Endothelial cell of umbilical vein (primary cell): ENCODE measurements at regions not wholly inside any gene's neighbourhood (a gene's known extent, or its start where the extent isn't known, plus 50 kb on each side); places are given as distances from the start of the nearest gene placed in this dataset.

Experiments used
- BruUV-seq: library from RNA; stranded (reverse); fragments of 400-500 nt; replicated peaks from 2 replicates; lab custom pipeline; 2021; lab: Mats Ljungman, UMichigan
- CTCF ChIA-PET: fragments of 300-600, 350-600 bp; sonication (Branson Sonifier 250); formaldehyde crosslinking; loops from one replicate; lab custom pipeline; 2021; ENCODE audit warnings: antibody characterized with exemption, inconsistent platforms; lab: Charles Lee
- POLR2A ChIA-PET: fragments of 300-600, 350-600 bp; sonication (Branson Sonifier 250); formaldehyde crosslinking; loops from one replicate; lab custom pipeline; 2021; ENCODE audit warnings: antibody characterized with exemption, inconsistent platforms; lab: Charles Lee
- DNase-seq: peaks from one replicate; pipeline ENCODE4 v3.0.0-alpha.2; 2011; ENCODE audit warnings: low read depth, low spot score
- FAIRE-seq: peaks from 2 replicates; lab custom pipeline; 2011; peaks lifted over from hg19 to GRCh38; lab: Jason Lieb, UNC
- H2AFZ ChIP-seq: 2 replicates; pipeline ENCODE4 v1.6.0; 2012; ENCODE audit warnings: low read depth, low read length, control low read depth, inconsistent platforms
- H3K27ac ChIP-seq: 2 replicates; pipeline ENCODE4 v1.5.1; 2011; ENCODE audit warnings: low read depth, mild to moderate bottlenecking, control low read depth, low read length, moderate library complexity; ENCODE audit not compliant: insufficient read depth
- H3K27me3 ChIP-seq, 2 experiments: 2 replicates each; pipeline versions ENCODE4 v1.6.0 to v1.6.1; 2011; ENCODE audit warnings: low read length in 2 of 2, mixed read lengths in 1 of 2; ENCODE audit not compliant: control insufficient read depth in 2 of 2, insufficient read depth in 2 of 2
- H3K36me3 ChIP-seq, 2 experiments: 2 replicates in 1 of 2; 3 replicates in 1 of 2; pipeline ENCODE4 v1.5.1; 2011; ENCODE audit warnings: low read length in 2 of 2, mild to moderate bottlenecking in 1 of 2, moderate library complexity in 1 of 2; ENCODE audit not compliant: control insufficient read depth in 2 of 2, insufficient read depth in 2 of 2; ENCODE audit errors: extremely low read depth in 1 of 2
- H3K4me1 ChIP-seq: 3 replicates; pipeline ENCODE4 v1.5.1; 2011; ENCODE audit warnings: mild to moderate bottlenecking, low read length; ENCODE audit not compliant: control insufficient read depth, insufficient read depth; ENCODE audit errors: extremely low read depth
- H3K4me2 ChIP-seq: 2 replicates; pipeline ENCODE4 v1.6.1; 2011; ENCODE audit warnings: low read length, control low read depth, mixed read lengths; ENCODE audit not compliant: insufficient read depth
- H3K4me3 ChIP-seq, 3 experiments: fragments of 200-600 bp in 1 of 3; sonication (generic), shearing (Covaris generic) in 1 of 3; replicated peaks in 1 of 3; 2 replicates each; pipeline ENCODE4 v1.5.1; 2011 to 2016; ENCODE audit warnings: control low read depth in 3 of 3, low read length in 3 of 3, mild to moderate bottlenecking in 2 of 3, inconsistent platforms in 1 of 3, low read depth in 1 of 3, moderate library complexity in 1 of 3; ENCODE audit not compliant: insufficient read depth in 1 of 3
- H3K79me2 ChIP-seq: 2 replicates; pipeline ENCODE4 v1.6.0; 2012; ENCODE audit warnings: low read length, inconsistent platforms; ENCODE audit not compliant: control insufficient read depth, insufficient read depth
- H3K9ac ChIP-seq: replicated peaks from 2 replicates; pipeline ENCODE3; 2011; ENCODE audit warnings: low read length, control low read depth; ENCODE audit not compliant: insufficient read depth; ENCODE audit errors: extremely low read depth
- H3K9me1 ChIP-seq: replicated peaks from 3 replicates; pipeline ENCODE4 v1.6.0; 2011; ENCODE audit warnings: mild to moderate bottlenecking, low read length; ENCODE audit not compliant: control insufficient read depth, insufficient read depth; ENCODE audit errors: extremely low read depth
- H3K9me3 ChIP-seq: replicated peaks from 2 replicates; pipeline ENCODE4 v1.5.1; 2012; ENCODE audit warnings: low read length, inconsistent platforms; ENCODE audit not compliant: control insufficient read depth, insufficient read depth
- H4K20me1 ChIP-seq: replicated peaks from 2 replicates; pipeline ENCODE3; 2011; ENCODE audit warnings: mild to moderate bottlenecking, low read length; ENCODE audit not compliant: control insufficient read depth, insufficient read depth; ENCODE audit errors: extremely low read depth
- EZH2 ChIP-seq: IDR thresholded peaks from 2 replicates; pipeline ENCODE4 v1.6.1; 2012; ENCODE audit warnings: borderline replicate concordance, low read depth, mild to moderate bottlenecking, moderate library complexity, low read length, inconsistent platforms; ENCODE audit not compliant: severe bottlenecking
- FOS ChIP-seq: IDR thresholded peaks from 2 replicates; pipeline ENCODE4 v1.6.1; 2011; ENCODE audit warnings: mild to moderate bottlenecking, low read length, moderate library complexity, borderline replicate concordance; ENCODE audit not compliant: insufficient read depth
- JUN ChIP-seq: IDR thresholded peaks from 2 replicates; pipeline ENCODE4 v1.6.1; 2011; ENCODE audit warnings: borderline replicate concordance, low read depth; ENCODE audit not compliant: insufficient read length, insufficient read depth
- MYC ChIP-seq: IDR thresholded peaks from one replicate; pipeline ENCODE4 v1.6.1; 2011; ENCODE audit warnings: mild to moderate bottlenecking, low read depth, low read length
- POLR2A ChIP-seq: IDR thresholded peaks from 2 replicates; pipeline ENCODE4 v1.6.1; 2012; ENCODE audit warnings: low read depth, mild to moderate bottlenecking, control low read depth, low read length
- dilution Hi-C: fragments of 300-500 bp; cut with MboI; formaldehyde crosslinking; loops from one replicate; pipeline ENCODE4 v1.15.0; 2019; ENCODE audit warnings: low sequenced_read_pairs; ENCODE audit not compliant: extremely low pct_ligation_motif_present
- intact Hi-C: fragments of 100-400 bp; cut with micrococcal nuclease; formaldehyde crosslinking; loops from one replicate; pipeline ENCODE4 v1.10.0; 2022
- TF ChIP-seq, protein P1 (sequence below): IDR thresholded peaks from 2 replicates; pipeline ENCODE4 v1.6.1; 2011; ENCODE audit not compliant: insufficient read depth, insufficient read length
- TF ChIP-seq, protein P2 (sequence below), 2 donors: IDR thresholded peaks; 1 replicate in 1 of 2; 2 replicates in 1 of 2; pipeline ENCODE4 v1.5.1; 2011; ENCODE audit warnings: low read length in 2 of 2, mild to moderate bottlenecking in 2 of 2, moderate library complexity in 2 of 2, control low read depth in 1 of 2, inconsistent platforms in 1 of 2, low read depth in 1 of 2; ENCODE audit not compliant: insufficient read depth in 1 of 2; ENCODE audit errors: extremely low read depth in 1 of 2

- no TSS peak for BruUV-seq
- H3K4me1 ChIP-seq: no peaks in the 10 kb centered on the region
- H3K9me1 ChIP-seq: no peaks in the 10 kb centered on the region
- FAIRE-seq: no peak
- H3K9me3 ChIP-seq: no peaks in the 10 kb centered on the region
- CTCF ChIA-PET: interaction anchor here (1.6 kb wide), 1 partner anchor 17 kb away, joined by 4 read pairs; no protein-coding TSS in a partner anchor
- dilution Hi-C loops (no loop called here), intact Hi-C loops (no loop called here)
- no peak overlapping the region for H3K4me3 ChIP-seq
- TF ChIP-seq, protein P1, sequence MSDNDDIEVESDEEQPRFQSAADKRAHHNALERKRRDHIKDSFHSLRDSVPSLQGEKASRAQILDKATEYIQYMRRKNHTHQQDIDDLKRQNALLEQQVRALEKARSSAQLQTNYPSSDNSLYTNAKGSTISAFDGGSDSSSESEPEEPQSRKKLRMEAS: no peak
- TF ChIP-seq FOS (no peak), POLR2A (no peak), JUN (no peak), MYC (no peak), EZH2 (no peak)
- TF ChIP-seq, protein P2, sequence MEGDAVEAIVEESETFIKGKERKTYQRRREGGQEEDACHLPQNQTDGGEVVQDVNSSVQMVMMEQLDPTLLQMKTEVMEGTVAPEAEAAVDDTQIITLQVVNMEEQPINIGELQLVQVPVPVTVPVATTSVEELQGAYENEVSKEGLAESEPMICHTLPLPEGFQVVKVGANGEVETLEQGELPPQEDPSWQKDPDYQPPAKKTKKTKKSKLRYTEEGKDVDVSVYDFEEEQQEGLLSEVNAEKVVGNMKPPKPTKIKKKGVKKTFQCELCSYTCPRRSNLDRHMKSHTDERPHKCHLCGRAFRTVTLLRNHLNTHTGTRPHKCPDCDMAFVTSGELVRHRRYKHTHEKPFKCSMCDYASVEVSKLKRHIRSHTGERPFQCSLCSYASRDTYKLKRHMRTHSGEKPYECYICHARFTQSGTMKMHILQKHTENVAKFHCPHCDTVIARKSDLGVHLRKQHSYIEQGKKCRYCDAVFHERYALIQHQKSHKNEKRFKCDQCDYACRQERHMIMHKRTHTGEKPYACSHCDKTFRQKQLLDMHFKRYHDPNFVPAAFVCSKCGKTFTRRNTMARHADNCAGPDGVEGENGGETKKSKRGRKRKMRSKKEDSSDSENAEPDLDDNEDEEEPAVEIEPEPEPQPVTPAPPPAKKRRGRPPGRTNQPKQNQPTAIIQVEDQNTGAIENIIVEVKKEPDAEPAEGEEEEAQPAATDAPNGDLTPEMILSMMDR (IDR thresholded peaks at IDR 0.05; ENCODE audit: extremely low read depth in 1 of 2, insufficient read depth in 1 of 2, low read depth in 1 of 2, low read length in 2 of 2): no peak
- no peaks in the 10 kb centered on the region for H3K36me3 ChIP-seq
- no peak overlapping the region for H3K27ac ChIP-seq
- H3K9ac ChIP-seq: no peak overlapping the region
- no peak overlapping the region for H2AFZ ChIP-seq
- no peaks in the 10 kb centered on the region for H4K20me1 ChIP-seq
- H3K79me2 ChIP-seq: no peaks in the 10 kb centered on the region
- DNase-seq: no peak
- no peak overlapping the region for H3K4me2 ChIP-seq
- H3K27me3 ChIP-seq: no peaks in the 10 kb centered on the region
- POLR2A ChIA-PET: no interaction called here
These were observed 680.5 kb downstream of the PTPRC start for GRCh38 chr1:199319341-199319740.
